Esophagus squamous epithelium (tissue), 4 donors: ENCODE measurements at regions not wholly inside any gene's neighbourhood (a gene's known extent, or its start where the extent isn't known, plus 50 kb on each side); places are given as distances from the start of the nearest gene placed in this dataset.

Source experiments
- POLR2A ChIP-seq, 4 donors: fragments of 450-650 bp; IDR thresholded peaks; one replicate each; pipeline ENCODE4 v1.6.1; 2017; ENCODE audit warnings: antibody characterized with exemption in 4 of 4, mild to moderate bottlenecking in 4 of 4, moderate library complexity in 3 of 4
- TF ChIP-seq, protein P1 (sequence below), 6 experiments: fragments of 450-650 bp in 4 of 6; fragments of 200-600 bp in 2 of 6; sonication (generic) in 2 of 6; IDR thresholded peaks; one replicate each; pipeline ENCODE4 v1.5.1; 2016 to 2019; ENCODE audit warnings: antibody characterized with exemption in 6 of 6, mild to moderate bottlenecking in 4 of 6, moderate library complexity in 4 of 6

DNA sequence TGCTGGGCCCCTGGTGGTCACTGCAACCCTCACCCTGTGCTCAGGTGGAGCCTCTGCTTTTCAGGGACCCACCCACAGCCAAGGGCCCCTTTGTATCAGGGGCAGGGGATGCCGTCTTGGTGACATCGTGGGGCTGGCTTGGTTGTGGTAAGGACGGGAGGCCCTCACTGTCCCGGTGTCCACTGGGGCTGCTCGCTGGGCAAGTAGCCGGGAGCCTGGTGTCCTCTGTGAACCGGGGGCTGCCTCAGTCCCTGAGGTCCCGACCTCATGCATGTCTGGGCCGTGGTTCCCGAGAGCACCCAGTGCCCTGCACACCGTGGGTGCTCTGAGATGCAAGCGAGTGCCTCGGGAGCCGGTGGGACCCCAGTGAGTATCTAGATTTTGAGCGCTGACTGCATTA lies 56.0 kb upstream of the TTC34 start:
- TF ChIP-seq, protein P1, sequence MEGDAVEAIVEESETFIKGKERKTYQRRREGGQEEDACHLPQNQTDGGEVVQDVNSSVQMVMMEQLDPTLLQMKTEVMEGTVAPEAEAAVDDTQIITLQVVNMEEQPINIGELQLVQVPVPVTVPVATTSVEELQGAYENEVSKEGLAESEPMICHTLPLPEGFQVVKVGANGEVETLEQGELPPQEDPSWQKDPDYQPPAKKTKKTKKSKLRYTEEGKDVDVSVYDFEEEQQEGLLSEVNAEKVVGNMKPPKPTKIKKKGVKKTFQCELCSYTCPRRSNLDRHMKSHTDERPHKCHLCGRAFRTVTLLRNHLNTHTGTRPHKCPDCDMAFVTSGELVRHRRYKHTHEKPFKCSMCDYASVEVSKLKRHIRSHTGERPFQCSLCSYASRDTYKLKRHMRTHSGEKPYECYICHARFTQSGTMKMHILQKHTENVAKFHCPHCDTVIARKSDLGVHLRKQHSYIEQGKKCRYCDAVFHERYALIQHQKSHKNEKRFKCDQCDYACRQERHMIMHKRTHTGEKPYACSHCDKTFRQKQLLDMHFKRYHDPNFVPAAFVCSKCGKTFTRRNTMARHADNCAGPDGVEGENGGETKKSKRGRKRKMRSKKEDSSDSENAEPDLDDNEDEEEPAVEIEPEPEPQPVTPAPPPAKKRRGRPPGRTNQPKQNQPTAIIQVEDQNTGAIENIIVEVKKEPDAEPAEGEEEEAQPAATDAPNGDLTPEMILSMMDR (IDR thresholded peaks at IDR 0.05) = no peak
- TF ChIP-seq POLR2A (IDR thresholded peaks at IDR 0.05) = no peak
